Testis (tissue), 2 donors: ENCODE measurements at regions not wholly inside any gene's neighbourhood (a gene's known extent, or its start where the extent isn't known, plus 50 kb on each side); places are given as distances from the start of the nearest gene placed in this dataset.

Source experiments
- DNase-seq: peaks from one replicate; pipeline ENCODE4 v3.0.0-alpha.2; 2019
- H3K27ac ChIP-seq, 2 donors: fragments of 200-600 bp; sonication (generic); one replicate each; pipeline ENCODE4 v1.5.1; 2019
- H3K27me3 ChIP-seq: fragments of 200-600 bp; sonication (generic); one replicate; pipeline ENCODE4 v1.5.1; 2019
- H3K36me3 ChIP-seq: fragments of 200-600 bp; sonication (generic); one replicate; pipeline ENCODE4 v1.5.1; 2017; ENCODE audit warnings: low read depth; ENCODE audit errors: missing control alignments
- H3K4me1 ChIP-seq: fragments of 200-600 bp; sonication (generic); one replicate; pipeline ENCODE4 v1.5.1; 2019
- H3K4me3 ChIP-seq, 2 donors: fragments of 200-600 bp; sonication (generic); one replicate each; pipeline ENCODE4 v1.5.1; 2017 to 2019
- H3K9me3 ChIP-seq: fragments of 200-600 bp; sonication (generic); one replicate; pipeline ENCODE4 v1.5.1; 2017
- CTCF ChIP-seq, 3 experiments: fragments of 450-650 bp in 2 of 3; fragments of 200-600 bp in 1 of 3; sonication (generic) in 1 of 3; IDR thresholded peaks; one replicate each; pipeline ENCODE4 v1.5.1; 2016 to 2019; ENCODE audit warnings: antibody characterized with exemption in 3 of 3, mild to moderate bottlenecking in 2 of 3, moderate library complexity in 1 of 3
- POLR2A ChIP-seq: fragments of 450-650 bp; IDR thresholded peaks from one replicate; pipeline ENCODE4 v1.6.1; 2017; ENCODE audit warnings: antibody characterized with exemption, mild to moderate bottlenecking, moderate library complexity
- WGBS, 2 donors: methylation state at CpG; one replicate each; pipeline ENCODE4 v1.1.5; 2018; 5-methylcytosine and 5-hydroxymethylcytosine counted together
- intact Hi-C: fragments of 100-400 bp; cut with DNase I; formaldehyde crosslinking; loops from one replicate; pipeline ENCODE4 v1.15.1; 2023; ENCODE audit warnings: low total_unique reads

- DNase-seq, result no peak
- intact Hi-C loops, result no loop called here
- Histone ChIP-seq H3K36me3 (no peaks in the 10 kb centered on the region), H3K4me3 (no peak overlapping the region), H3K27me3 (no peaks in the 10 kb centered on the region), H3K4me1 (peaks cover 24% of the 10 kb centered on the region), H3K9me3 (no peaks in the 10 kb centered on the region), H3K27ac (no peak overlapping the region)
- WGBS, 2 donors, result 73 to 78% methylated on average over 3 of the region's 3 CpGs
- no peak for TF ChIP-seq POLR2A
Observed at GRCh38 chr6:143598466-143599080, 79.2 kb upstream of the PHACTR2 start.

GRCh38 chr6:143596866-143597265 is 80.9 kb upstream of the PHACTR2 start:
- no peaks in the 10 kb centered on the region for H3K27me3 ChIP-seq
- TF ChIP-seq POLR2A, result no peak
- no peak for TF ChIP-seq CTCF (IDR thresholded peaks at IDR 0.05)
- H3K27ac ChIP-seq, result peak overlapping the region; percentile 56 to 75
- peak; percentile 90 for DNase-seq
- no peak overlapping the region for H3K4me3 ChIP-seq
- H3K36me3 ChIP-seq, result no peaks in the 10 kb centered on the region
- peaks cover 24% of the 10 kb centered on the region for H3K4me1 ChIP-seq
- WGBS, 2 donors, result 30 to 37% methylated on average over 4 of the region's 4 CpGs
- H3K9me3 ChIP-seq, result no peaks in the 10 kb centered on the region
- intact Hi-C loops, result no loop called here

- intact Hi-C loops, result no loop called here
- H3K27me3 ChIP-seq, result no peaks in the 10 kb centered on the region
- no peak for TF ChIP-seq CTCF (IDR thresholded peaks at IDR 0.05)
- TF ChIP-seq POLR2A, result no peak
- peak overlapping the region; percentile 75 to 77 for H3K27ac ChIP-seq
- no peak for DNase-seq
- WGBS, 2 donors, result 47 to 51% methylated on average over 5 of the region's 5 CpGs
- H3K36me3 ChIP-seq, result no peaks in the 10 kb centered on the region
- peaks cover 24% of the 10 kb centered on the region for H3K4me1 ChIP-seq
- H3K4me3 ChIP-seq, result no peak overlapping the region
- H3K9me3 ChIP-seq, result no peaks in the 10 kb centered on the region
Observed at GRCh38 chr6:143595251-143596036, 82.3 kb upstream of the PHACTR2 start.

- H3K4me3 ChIP-seq, result no peak overlapping the region
- intact Hi-C loops, result no loop called here
- 68 to 70% methylated on average over 2 to 4 of the region's 4 CpGs for whole genome bisulfite sequencing, 2 donors
- no peaks in the 10 kb centered on the region for H3K27me3 ChIP-seq
- TF ChIP-seq CTCF (IDR thresholded peaks at IDR 0.05), result no peak
- TF ChIP-seq POLR2A, result no peak
- H3K9me3 ChIP-seq, result no peaks in the 10 kb centered on the region
- no peaks in the 10 kb centered on the region for H3K36me3 ChIP-seq
- peaks cover 24% of the 10 kb centered on the region for H3K4me1 ChIP-seq
- H3K27ac ChIP-seq, result peak overlapping the region; percentile 45 to 75
- DNase-seq, result no peak
Observed at GRCh38 chr6:143594647-143595046, 83.1 kb upstream of the PHACTR2 start.

GRCh38 chr6:143592335-143592734 is 80.8 kb upstream of the FUCA2 start:
- Histone ChIP-seq H3K9me3 (no peaks in the 10 kb centered on the region), H3K27ac (no peak overlapping the region), H3K36me3 (no peaks in the 10 kb centered on the region), H3K27me3 (no peaks in the 10 kb centered on the region), H3K4me1 (peaks cover 22% of the 10 kb centered on the region), H3K4me3 (no peak overlapping the region)
- intact Hi-C loops, result no loop called here
- TF ChIP-seq CTCF (IDR thresholded peaks at IDR 0.05) (peak; percentile 13 to 47 (median 30)), POLR2A (no peak)
- peak; percentile 63 for DNase-seq
- WGBS, 2 donors, result 70 to 76% methylated on average over 6 of the region's 6 CpGs
